Kidney (tissue), 13 donors: ENCODE measurements at regions not wholly inside any gene's neighbourhood (a gene's known extent, or its start where the extent isn't known, plus 50 kb on each side); places are given as distances from the start of the nearest gene placed in this dataset.

ENCODE experiments used
- DNase-seq, 5 donors: peaks; one replicate each; pipeline ENCODE4 v3.0.0-alpha.2; 2013 to 2020
- FAIRE-seq: peaks from 2 replicates; lab custom pipeline; 2012; peaks lifted over from hg19 to GRCh38; lab: Jason Lieb, UNC
- H3K27ac ChIP-seq, 2 donors: one replicate each; pipeline ENCODE4 v1.7.0; 2013; ENCODE audit warnings: low read depth in 2 of 2, low read length in 2 of 2, inconsistent platforms in 1 of 2
- H3K27me3 ChIP-seq: one replicate; pipeline ENCODE4 v1.7.1; 2013; ENCODE audit warnings: low read length, inconsistent platforms; ENCODE audit not compliant: control insufficient read depth, insufficient read depth
- H3K36me3 ChIP-seq, 3 donors: one replicate each; pipeline versions ENCODE4 v1.7.0 to v1.7.1; 2013; ENCODE audit warnings: low read length in 3 of 3, control low read depth in 1 of 3, inconsistent platforms in 1 of 3; ENCODE audit not compliant: insufficient read depth in 3 of 3, control insufficient read depth in 2 of 3
- H3K4me1 ChIP-seq, 3 donors: one replicate each; pipeline versions ENCODE4 v1.7.0 to v1.7.1; 2013; ENCODE audit warnings: low read length in 3 of 3, inconsistent platforms in 1 of 3, low read depth in 1 of 3; ENCODE audit not compliant: control insufficient read depth in 2 of 3, insufficient read depth in 2 of 3
- H3K4me3 ChIP-seq, 3 donors: one replicate each; pipeline versions ENCODE4 v1.7.0 to v1.8.1; 2013; ENCODE audit warnings: low read length in 3 of 3, control low read depth in 1 of 3, inconsistent platforms in 1 of 3
- H3K9ac ChIP-seq, 3 donors: one replicate each; pipeline versions ENCODE4 v1.7.0 to v1.7.1; 2013; ENCODE audit warnings: low read length in 3 of 3, control low read depth in 1 of 3, inconsistent platforms in 1 of 3
- H3K9me3 ChIP-seq, 3 donors: one replicate each; pipeline versions ENCODE4 v1.7.0 to v1.7.1; 2013; ENCODE audit warnings: low read length in 3 of 3, control low read depth in 1 of 3, inconsistent platforms in 1 of 3; ENCODE audit not compliant: control insufficient read depth in 2 of 3, insufficient read depth in 1 of 3
- intact Hi-C: fragments of 100-400 bp; cut with DNase I; formaldehyde crosslinking; loops from one replicate; pipeline ENCODE4 v1.11.1; 2022
- TF ChIP-seq, protein P1 (sequence below): IDR thresholded peaks from 3 replicates; pipeline ENCODE4 v1.5.1; 2012; ENCODE audit warnings: mild to moderate bottlenecking, moderate library complexity, borderline replicate concordance; ENCODE audit not compliant: insufficient read depth; ENCODE audit errors: extremely low read depth
- donor health status: control.
- donor health status: control.
- donor health status: control.
- donor health status: control.
- donor health status: control.
- donor health status: DM: yes; HTN: yes; CAD: no.
- donor health status: Normal renal cell carcinoma (clear cell type).

DNA sequence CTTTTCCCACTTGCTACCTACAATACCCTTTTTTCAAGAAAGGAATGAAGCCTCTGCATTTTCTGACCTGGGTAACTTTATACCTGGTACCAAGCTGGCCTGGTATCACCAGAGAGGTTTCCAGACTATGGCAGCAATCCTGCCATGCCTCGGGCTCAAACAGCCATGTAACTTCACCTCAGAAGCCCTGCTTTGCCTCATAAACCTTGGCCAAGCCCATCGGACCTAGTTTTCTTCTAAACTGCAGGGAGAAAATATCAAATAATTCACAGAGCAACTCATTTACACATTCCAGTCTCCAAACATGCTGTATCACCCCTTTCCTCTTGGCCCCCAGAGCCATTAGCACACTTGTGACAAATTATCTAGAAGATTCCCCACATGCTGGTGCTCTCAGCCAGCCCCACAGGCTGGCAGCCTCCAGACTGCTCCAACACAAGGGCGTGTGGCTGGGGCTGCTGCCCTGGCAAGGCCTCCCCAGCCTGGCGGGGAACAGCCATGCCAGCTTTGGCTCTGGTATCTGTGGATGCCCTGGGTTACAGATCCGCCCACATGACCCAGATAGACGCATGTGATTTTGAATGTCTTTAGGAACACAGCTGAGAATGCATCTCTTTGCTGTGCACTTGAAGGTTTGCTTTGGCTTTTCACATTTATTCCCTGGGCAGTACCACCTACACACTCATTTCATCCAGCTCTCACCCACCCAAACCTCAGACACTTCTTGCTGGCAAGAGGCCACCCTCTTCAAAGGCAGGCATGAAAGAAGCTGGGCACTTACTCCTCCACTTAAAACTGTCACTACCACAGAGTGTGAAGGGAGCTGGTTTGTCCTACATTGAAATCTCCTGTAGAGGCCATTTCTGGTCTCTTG lies 70.0 kb upstream of the BCAR3 start:
- no peak overlapping the region for H3K27ac ChIP-seq
- H3K36me3 ChIP-seq: no peaks in the 10 kb centered on the region
- no peak for FAIRE-seq

DNA sequence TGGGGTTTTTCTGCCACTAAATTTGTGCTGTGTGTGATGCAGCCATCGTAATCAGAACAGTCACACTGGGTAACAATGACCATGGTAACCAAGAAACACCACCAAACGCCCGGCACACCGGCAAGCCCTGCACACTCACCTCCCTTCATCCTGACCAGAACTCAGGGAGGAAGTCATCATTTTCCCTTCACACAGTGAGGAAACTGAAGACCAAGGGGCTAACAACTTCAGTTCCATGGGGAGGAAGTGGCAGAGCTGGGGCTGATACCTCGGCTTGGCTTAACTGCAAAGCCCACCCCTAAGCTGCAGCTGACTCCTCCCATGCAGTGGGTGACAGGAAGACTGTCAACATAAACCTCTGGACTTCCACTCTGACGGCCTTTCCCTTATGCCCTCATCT lies 69.3 kb upstream of the BCAR3 start:
- FAIRE-seq: no peak
- H3K27me3 ChIP-seq: no peaks in the 10 kb centered on the region
- peaks cover 0 to 4% (median 0%) of the 10 kb centered on the region in 3 donors for H3K9me3 ChIP-seq
- no peak overlapping the region for H3K4me3 ChIP-seq
- H3K36me3 ChIP-seq: no peaks in the 10 kb centered on the region
- no peak overlapping the region for H3K27ac ChIP-seq
- intact Hi-C loops: no loop called here
- H3K4me1 ChIP-seq: peaks cover 0 to 10% (median 10%) of the 10 kb centered on the region in 3 donors
- H3K9ac ChIP-seq: no peak overlapping the region
- TF ChIP-seq, protein P1, sequence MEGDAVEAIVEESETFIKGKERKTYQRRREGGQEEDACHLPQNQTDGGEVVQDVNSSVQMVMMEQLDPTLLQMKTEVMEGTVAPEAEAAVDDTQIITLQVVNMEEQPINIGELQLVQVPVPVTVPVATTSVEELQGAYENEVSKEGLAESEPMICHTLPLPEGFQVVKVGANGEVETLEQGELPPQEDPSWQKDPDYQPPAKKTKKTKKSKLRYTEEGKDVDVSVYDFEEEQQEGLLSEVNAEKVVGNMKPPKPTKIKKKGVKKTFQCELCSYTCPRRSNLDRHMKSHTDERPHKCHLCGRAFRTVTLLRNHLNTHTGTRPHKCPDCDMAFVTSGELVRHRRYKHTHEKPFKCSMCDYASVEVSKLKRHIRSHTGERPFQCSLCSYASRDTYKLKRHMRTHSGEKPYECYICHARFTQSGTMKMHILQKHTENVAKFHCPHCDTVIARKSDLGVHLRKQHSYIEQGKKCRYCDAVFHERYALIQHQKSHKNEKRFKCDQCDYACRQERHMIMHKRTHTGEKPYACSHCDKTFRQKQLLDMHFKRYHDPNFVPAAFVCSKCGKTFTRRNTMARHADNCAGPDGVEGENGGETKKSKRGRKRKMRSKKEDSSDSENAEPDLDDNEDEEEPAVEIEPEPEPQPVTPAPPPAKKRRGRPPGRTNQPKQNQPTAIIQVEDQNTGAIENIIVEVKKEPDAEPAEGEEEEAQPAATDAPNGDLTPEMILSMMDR: no peak
- DNase-seq: no peak

More for the DNA sequence above, 70.0 kb upstream of the BCAR3 start:
- Histone ChIP-seq H3K9ac (no peak overlapping the region), H3K9me3 (peaks cover 0 to 4% (median 0%) of the 10 kb centered on the region in 3 donors), H3K27me3 (no peaks in the 10 kb centered on the region), H3K4me1 (peaks cover 0 to 10% (median 10%) of the 10 kb centered on the region in 3 donors), H3K4me3 (no peak overlapping the region)
- TF ChIP-seq, protein P1: no peak
- peak in 3 of 5 donors; percentile 37 to 68 (median 58) for DNase-seq
- intact Hi-C loops: no loop called here

- intact Hi-C loops: no loop called here
- Histone ChIP-seq H3K27ac (no peak overlapping the region), H3K27me3 (no peaks in the 10 kb centered on the region)
These were observed 68.3 kb upstream of the BCAR3 start for GRCh38 chr1:93749894-93750301.

More at GRCh38 chr1:93749894-93750301, 68.3 kb upstream of the BCAR3 start:
- DNase-seq (no peak), FAIRE-seq (no peak)
- H3K36me3 ChIP-seq: no peaks in the 10 kb centered on the region
- TF ChIP-seq, protein P1: no peak
- H3K9ac ChIP-seq: no peak overlapping the region
- H3K9me3 ChIP-seq: peaks cover 0 to 4% (median 0%) of the 10 kb centered on the region in 3 donors
- no peak overlapping the region for H3K4me3 ChIP-seq
- peaks cover 0 to 10% (median 10%) of the 10 kb centered on the region in 3 donors for H3K4me1 ChIP-seq
